Vagina (tissue), 2 donors: ENCODE measurements at regions not wholly inside any gene's neighbourhood (a gene's known extent, or its start where the extent isn't known, plus 50 kb on each side); places are given as distances from the start of the nearest gene placed in this dataset.

Source experiments
- CTCF ChIP-seq, 3 experiments: fragments of 450-650 bp in 2 of 3; fragments of 200-600 bp in 1 of 3; sonication (generic) in 1 of 3; IDR thresholded peaks; one replicate each; pipeline ENCODE4 v1.5.1; 2017 to 2019; ENCODE audit warnings: antibody characterized with exemption in 3 of 3, mild to moderate bottlenecking in 2 of 3, moderate library complexity in 2 of 3
- POLR2A ChIP-seq, 2 donors: fragments of 450-650 bp; IDR thresholded peaks; one replicate each; pipeline ENCODE4 v1.6.1; 2017; ENCODE audit warnings: antibody characterized with exemption in 2 of 2, mild to moderate bottlenecking in 2 of 2, moderate library complexity in 2 of 2
- POLR2AphosphoS5 ChIP-seq, 2 donors: sonication (generic); formaldehyde crosslinking; IDR thresholded peaks; one replicate each; pipeline ENCODE4 v1.9.0; 2017; ENCODE audit warnings: antibody characterized with exemption in 2 of 2, mild to moderate bottlenecking in 2 of 2, low read depth in 1 of 2; ENCODE audit not compliant: insufficient read depth in 1 of 2

GRCh38 chr2:42924418-42924886 is 132.1 kb upstream of the HAAO start:
- TF ChIP-seq CTCF (IDR thresholded peaks at IDR 0.05) = no peak
- TF ChIP-seq POLR2A (IDR thresholded peaks at IDR 0.05) = no peak
- TF ChIP-seq POLR2AphosphoS5 (IDR thresholded peaks at IDR 0.05; ENCODE audit: insufficient read depth in 1 of 2, low read depth in 1 of 2) = no peak
